AG08396 (cell line): ENCODE measurements at regions not wholly inside any gene's neighbourhood (a gene's known extent, or its start where the extent isn't known, plus 50 kb on each side); places are given as distances from the start of the nearest gene placed in this dataset.
"Not testable (repeated sequence)": the region's sequence is repeated elsewhere in the genome, so short reads cannot be mapped to it uniquely, and the experiment has no call there.

Source experiments
- DNase-seq: peaks from one replicate; pipeline ENCODE4 v3.0.0; 2012; ENCODE audit warnings: low spot score, mixed read lengths

DNA sequence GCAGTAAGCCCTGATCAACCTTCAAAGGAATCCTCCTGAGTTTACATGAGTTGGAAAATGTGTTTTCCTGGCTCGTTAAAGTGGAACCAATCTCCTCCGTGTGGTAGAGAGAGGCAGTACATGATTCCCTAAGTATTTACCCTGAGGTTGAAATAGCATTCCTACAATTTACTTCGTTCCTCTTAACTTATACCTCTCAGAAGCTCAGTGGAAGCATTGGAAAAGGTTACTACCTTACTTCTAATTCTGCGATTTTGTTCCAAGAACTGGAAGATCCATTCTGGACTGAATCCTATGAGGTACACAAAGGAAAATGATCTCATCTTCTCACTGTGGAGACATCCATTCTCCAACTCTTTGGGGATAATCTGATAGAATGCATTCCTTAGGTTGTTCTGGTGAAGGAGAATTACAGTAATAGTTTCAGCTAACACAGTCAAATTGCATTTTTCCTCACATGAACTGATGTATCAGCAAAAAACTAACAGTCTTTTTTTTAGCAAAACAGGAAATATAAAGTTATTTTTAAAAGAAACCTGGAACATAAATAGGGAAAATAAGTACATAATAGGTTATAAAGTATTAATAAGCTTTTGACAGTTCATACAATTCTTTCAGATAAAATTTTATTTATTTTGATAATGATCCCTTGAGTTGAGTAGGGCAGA lies 475.6 kb downstream of the PDZRN4 start:
- peak; percentile 9 for DNase-seq

DNA sequence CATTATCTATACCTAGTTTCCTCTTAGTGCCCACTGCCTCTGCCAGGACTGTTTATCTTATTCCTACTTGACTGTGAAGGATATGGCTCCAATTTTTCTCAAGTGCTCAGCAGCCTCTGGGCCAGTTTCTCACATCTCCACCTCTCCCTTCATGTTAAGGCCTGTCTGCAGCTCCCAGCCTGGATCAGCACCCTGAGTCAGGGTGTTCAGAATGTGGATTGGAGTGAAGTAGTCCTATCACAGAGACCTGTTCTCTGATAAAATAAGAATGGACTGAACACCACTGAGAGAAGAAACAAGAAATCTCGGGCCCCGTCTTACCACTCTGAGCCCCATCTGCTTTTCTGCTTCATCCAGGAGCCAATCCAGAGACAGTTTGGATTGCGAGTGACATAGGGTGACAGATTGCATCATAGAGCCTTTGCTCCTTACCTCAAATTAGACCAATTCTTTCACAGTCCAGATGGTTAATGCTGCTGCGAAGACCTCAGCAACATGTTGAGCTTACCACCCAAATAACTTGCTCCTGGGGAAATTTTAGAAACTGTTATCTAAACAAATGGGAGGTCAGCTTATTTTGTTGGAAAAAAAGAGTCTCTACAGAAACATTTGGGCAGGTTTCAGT lies 473.1 kb downstream of the PDZRN4 start:
- DNase-seq, result no peak

DNA sequence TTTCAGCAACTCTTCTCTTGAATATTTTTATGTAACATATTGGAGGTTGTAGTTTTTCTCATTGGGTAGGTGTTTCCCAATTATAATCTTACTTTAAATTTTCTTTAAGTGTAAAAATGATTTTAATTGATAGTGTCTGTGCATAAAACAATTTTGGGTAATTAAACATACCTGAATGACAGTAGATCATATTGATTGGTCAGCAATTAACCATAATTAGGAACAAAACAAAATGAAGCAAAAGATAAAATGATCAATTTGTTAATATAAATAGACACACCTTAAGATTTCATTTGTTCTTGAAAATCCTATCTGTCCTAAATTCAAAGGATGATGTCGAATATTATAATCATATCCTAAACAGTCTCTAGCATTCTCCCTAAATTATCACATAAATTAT lies 468.3 kb downstream of the PDZRN4 start:
- DNase-seq, result no peak

DNA sequence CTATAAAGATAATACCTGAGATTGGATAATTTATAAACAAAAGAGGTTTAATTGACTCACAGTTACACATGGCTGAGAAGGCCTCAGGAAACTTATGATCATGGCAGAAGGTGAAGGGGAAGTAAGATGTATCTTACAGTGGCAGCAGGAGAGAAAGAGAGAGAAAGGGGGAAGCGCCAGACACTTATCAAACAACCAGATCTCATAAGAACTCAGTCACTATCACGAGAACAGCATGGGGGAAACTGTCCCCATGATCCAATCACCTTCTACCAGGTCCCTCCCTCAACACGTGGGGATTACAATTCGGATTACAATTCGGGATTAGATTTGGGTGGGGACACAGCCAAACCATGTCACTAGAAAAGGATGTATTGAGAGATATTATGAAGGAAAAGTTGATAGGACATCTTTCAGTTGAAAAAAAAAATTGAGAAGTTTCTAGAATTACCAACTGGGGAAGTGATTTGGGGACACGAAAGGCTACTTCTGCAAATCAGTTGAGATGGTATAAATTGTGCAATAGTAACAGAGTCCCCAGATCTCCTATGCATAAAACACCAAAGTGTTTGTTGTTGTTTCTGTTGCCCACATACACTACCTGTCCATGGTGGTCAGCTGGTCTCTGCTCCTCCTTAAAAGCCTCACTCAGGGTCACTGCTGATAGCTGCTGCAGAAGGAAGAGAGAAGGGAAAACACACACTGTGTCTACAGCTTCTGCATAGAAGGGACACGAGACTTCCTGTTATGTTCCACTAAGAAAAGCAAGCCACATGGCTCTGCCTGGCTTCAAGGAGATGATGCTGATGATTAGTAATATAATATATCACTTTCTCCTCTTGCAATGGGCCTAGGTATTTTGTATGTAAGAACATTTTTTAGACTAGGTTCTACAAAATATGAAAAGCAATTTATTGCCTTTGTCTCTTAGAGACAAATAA lies 465.5 kb downstream of the PDZRN4 start:
- DNase-seq, result no peak

GRCh38 chr12:41652981-41653380 lies 464.9 kb downstream of the PDZRN4 start:
- DNase-seq, result no peak

GRCh38 chr12:41645624-41646023 lies 457.5 kb downstream of the PDZRN4 start:
- no peak for DNase-seq

GRCh38 chr12:41642808-41643207 lies 454.7 kb downstream of the PDZRN4 start:
- DNase-seq, result not testable (repeated sequence)

- no peak for DNase-seq
These were observed 448.5 kb downstream of the PDZRN4 start for GRCh38 chr12:41636653-41637052.

DNA sequence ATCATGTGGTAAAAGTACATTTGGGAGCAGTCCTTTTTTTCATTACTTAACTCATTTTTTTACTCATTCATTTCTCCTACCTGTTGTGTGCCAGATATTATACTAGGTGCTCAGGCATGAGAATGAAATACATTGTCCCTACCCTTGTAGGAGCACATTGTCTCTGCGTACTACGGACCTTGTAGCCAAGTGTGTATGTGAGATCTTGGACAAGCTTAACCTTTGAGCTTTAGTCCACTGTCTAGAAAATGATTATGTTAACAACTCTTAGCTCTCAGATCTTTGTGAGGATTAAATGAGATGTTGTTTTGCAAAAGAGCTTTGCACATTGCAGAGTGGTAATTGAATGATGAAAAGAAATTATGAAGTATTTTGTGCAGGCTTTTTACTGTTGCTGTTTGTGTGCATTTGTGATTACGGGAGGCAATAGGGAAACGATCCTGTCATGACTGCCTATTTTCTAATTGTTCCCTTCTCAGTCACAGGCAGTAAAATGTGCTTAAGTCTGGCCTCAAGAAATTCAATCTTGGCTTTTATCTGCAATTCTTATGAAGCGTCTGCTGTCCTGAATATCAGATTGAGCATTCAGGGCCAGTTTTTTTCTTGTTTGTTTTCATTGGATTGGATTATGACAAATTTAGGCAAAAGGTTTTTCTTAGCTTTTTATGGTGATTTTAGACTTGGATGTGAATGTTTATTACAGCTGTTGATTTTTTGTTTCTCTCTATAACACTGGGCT lies 447.7 kb downstream of the PDZRN4 start:
- no peak for DNase-seq

DNA sequence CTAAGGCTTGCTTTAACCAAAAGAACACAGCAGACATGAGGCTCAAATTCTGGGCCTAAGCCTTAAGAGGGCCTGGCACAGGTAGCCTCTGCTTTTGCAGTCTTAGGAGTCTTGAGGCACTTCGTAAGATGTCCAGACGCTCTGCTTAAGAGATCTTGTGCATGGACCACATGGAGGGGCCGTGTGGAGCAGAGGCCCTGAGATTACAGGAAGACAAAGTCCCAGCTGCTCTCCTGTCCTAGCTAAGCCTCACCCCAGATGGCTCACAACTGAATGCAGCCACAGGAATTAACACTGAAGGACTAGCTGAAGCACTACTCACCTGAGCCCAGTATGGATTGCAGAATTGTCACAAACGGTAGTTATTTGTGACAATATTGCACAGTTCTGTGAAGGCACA lies 446.0 kb downstream of the PDZRN4 start:
- DNase-seq, result no peak

DNA sequence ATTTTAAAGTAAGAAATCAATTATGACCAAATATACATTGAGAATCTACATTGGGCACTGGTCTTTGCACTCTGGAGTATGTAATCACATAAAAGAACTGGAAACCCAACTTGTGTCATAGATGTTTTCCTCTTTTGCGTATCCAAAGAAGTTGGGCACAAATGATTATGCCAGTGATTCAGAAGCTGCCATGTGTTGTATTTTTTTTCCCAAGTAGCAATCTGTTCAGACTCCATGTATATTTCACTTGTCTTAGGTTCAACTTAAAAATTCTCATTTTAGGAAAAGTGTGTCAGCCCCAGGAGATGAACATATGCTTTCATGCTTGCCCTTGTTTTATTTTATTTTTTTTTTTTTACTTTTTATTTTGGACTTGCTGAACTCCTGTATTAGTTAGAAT lies 441.5 kb downstream of the PDZRN4 start:
- no peak for DNase-seq

DNA sequence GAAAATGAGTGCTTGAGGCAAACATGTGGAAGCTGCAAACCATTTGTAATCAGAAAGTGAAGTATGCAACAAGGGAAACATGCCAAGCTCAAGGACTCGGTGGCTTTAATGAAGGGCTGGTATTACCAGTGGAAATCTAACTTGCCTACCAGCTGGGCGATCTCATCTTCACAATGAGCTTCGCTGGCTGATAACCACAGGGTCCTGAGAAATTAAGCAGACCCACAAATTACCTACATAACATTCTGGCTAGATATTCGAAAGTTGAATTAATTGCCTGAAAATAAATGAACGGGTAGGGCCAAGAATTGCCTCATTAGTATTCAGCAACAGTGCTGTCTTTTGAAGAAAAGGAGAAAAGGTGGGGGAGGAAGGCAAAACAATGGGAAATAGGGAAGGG lies 439.4 kb downstream of the PDZRN4 start:
- DNase-seq, result no peak

DNA sequence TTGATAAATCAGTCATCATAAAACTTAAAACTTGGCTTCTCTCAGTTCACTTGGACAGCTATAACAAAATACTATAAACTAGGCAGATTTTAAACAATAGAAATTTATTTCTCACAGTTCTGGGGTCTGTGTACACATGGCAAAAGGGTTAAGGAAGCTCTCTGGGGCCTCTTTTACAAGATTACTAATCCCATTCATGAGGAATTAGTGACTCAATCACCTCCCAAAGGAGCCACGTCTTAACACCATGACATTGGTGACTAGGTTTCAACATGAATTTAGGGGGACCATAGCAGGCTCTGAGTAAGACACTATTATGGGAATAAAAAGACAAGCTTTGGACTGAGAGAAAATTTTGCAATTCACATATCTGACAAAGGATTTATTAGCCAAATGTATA lies 436.5 kb downstream of the PDZRN4 start:
- DNase-seq, result no peak
